ENCODE measurements at regions not wholly inside any gene's neighbourhood (a gene's known extent, or its start where the extent isn't known, plus 50 kb on each side); places are given as distances from the start of the nearest gene placed in this dataset.
A peak's percentile ranks its signal among the peaks of the same experiment; 100 is the strongest.

DNA sequence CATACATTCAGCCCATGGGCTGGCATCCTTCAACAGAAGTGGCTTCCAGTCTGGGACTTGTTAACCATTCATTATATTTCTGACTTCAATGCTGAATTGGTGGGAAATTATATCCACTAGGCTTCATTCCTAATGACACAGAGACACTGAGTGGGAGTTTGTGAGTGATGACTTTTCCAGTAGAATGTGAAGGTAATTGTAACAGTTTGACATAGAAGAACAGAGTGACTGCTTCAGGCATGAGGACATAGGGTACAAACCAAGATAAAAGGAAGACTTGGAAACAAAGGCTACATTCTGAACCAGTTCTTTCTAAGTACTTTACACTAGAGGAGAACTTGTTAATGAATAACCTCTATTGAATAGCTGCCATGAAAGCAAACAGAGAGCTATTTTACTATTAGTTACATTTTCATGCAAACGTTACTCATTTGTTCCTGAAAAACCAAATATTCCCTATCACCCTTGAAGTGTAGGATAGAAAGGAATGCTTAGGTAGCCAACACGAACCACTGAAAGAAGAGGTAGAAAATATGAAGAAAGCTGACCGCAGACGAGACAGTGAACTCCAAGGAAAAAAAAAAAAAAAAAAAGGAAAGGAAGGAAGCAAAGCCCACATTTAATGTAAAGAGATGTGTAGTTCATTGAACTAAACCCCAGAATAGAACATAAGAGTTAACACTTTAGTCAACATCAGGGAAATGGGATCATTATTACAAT, 237.0 kb upstream of the SEMA3C start (continued):
- no peak for TF ChIP-seq SETDB1 (CRISPR knock-in tag; IDR thresholded peaks at IDR 0.05; ENCODE audit: borderline replicate concordance)
- no peak for TF ChIP-seq CAMTA2 (CRISPR knock-in tag; IDR thresholded peaks at IDR 0.05; ENCODE audit: borderline replicate concordance)
- no peak for TF ChIP-seq HNRNPH1 (optimal IDR thresholded peaks at IDR 0.05; ENCODE audit: low read depth, low read length)
- TF ChIP-seq, protein P1, sequence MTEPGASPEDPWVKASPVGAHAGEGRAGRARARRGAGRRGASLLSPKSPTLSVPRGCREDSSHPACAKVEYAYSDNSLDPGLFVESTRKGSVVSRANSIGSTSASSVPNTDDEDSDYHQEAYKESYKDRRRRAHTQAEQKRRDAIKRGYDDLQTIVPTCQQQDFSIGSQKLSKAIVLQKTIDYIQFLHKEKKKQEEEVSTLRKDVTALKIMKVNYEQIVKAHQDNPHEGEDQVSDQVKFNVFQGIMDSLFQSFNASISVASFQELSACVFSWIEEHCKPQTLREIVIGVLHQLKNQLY (CRISPR knock-in tag; IDR thresholded peaks at IDR 0.05), result 0 out of 2 replicates have a peak, but pooled peaks have one; percentile 26
- no peak for TF ChIP-seq ZNF660 (CRISPR knock-in tag; IDR thresholded peaks at IDR 0.05; ENCODE audit: borderline replicate concordance, low read depth)
- TF ChIP-seq, protein P2, sequence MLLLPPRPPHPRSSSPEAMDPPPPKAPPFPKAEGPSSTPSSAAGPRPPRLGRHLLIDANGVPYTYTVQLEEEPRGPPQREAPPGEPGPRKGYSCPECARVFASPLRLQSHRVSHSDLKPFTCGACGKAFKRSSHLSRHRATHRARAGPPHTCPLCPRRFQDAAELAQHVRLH (CRISPR knock-in tag; IDR thresholded peaks at IDR 0.05; ENCODE audit: borderline replicate concordance, low read depth), result no peak
- peak; percentile 57; the same call in 1 of the 2 replicates for TF ChIP-seq ZNF331 (CRISPR knock-in tag; IDR thresholded peaks at IDR 0.05)
- TF ChIP-seq HOXA5 (CRISPR knock-in tag; IDR thresholded peaks at IDR 0.05), result peak; percentile 37; the same call in 1 of the 2 replicates
- TF ChIP-seq, protein P3, sequence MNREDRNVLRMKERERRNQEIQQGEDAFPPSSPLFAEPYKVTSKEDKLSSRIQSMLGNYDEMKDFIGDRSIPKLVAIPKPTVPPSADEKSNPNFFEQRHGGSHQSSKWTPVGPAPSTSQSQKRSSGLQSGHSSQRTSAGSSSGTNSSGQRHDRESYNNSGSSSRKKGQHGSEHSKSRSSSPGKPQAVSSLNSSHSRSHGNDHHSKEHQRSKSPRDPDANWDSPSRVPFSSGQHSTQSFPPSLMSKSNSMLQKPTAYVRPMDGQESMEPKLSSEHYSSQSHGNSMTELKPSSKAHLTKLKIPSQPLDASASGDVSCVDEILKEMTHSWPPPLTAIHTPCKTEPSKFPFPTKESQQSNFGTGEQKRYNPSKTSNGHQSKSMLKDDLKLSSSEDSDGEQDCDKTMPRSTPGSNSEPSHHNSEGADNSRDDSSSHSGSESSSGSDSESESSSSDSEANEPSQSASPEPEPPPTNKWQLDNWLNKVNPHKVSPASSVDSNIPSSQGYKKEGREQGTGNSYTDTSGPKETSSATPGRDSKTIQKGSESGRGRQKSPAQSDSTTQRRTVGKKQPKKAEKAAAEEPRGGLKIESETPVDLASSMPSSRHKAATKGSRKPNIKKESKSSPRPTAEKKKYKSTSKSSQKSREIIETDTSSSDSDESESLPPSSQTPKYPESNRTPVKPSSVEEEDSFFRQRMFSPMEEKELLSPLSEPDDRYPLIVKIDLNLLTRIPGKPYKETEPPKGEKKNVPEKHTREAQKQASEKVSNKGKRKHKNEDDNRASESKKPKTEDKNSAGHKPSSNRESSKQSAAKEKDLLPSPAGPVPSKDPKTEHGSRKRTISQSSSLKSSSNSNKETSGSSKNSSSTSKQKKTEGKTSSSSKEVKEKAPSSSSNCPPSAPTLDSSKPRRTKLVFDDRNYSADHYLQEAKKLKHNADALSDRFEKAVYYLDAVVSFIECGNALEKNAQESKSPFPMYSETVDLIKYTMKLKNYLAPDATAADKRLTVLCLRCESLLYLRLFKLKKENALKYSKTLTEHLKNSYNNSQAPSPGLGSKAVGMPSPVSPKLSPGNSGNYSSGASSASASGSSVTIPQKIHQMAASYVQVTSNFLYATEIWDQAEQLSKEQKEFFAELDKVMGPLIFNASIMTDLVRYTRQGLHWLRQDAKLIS (CRISPR knock-in tag; IDR thresholded peaks at IDR 0.05), result no peak
- TF ChIP-seq, protein P4, sequence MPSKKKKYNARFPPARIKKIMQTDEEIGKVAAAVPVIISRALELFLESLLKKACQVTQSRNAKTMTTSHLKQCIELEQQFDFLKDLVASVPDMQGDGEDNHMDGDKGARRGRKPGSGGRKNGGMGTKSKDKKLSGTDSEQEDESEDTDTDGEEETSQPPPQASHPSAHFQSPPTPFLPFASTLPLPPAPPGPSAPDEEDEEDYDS (CRISPR knock-in tag; IDR thresholded peaks at IDR 0.05), result peak; percentile 27; the same call in 1 of the 2 replicates
- TF ChIP-seq ASH2L (IDR thresholded peaks at IDR 0.05; ENCODE audit: insufficient read length, low read depth, low read length), result peak; percentile 63
- no peak for TF ChIP-seq CC2D1A (CRISPR knock-in tag; IDR thresholded peaks at IDR 0.05)
- no peak for TF ChIP-seq MAFG (CRISPR knock-in tag; IDR thresholded peaks at IDR 0.05)
- TF ChIP-seq RBFOX2 (IDR thresholded peaks at IDR 0.05; ENCODE audit: low read depth, low read length), result no peak
- TF ChIP-seq, protein P5, sequence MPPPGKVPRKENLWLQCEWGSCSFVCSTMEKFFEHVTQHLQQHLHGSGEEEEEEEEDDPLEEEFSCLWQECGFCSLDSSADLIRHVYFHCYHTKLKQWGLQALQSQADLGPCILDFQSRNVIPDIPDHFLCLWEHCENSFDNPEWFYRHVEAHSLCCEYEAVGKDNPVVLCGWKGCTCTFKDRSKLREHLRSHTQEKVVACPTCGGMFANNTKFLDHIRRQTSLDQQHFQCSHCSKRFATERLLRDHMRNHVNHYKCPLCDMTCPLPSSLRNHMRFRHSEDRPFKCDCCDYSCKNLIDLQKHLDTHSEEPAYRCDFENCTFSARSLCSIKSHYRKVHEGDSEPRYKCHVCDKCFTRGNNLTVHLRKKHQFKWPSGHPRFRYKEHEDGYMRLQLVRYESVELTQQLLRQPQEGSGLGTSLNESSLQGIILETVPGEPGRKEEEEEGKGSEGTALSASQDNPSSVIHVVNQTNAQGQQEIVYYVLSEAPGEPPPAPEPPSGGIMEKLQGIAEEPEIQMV (CRISPR knock-in tag; IDR thresholded peaks at IDR 0.05; ENCODE audit: low read depth), result no peak
- TF ChIP-seq, protein P6, sequence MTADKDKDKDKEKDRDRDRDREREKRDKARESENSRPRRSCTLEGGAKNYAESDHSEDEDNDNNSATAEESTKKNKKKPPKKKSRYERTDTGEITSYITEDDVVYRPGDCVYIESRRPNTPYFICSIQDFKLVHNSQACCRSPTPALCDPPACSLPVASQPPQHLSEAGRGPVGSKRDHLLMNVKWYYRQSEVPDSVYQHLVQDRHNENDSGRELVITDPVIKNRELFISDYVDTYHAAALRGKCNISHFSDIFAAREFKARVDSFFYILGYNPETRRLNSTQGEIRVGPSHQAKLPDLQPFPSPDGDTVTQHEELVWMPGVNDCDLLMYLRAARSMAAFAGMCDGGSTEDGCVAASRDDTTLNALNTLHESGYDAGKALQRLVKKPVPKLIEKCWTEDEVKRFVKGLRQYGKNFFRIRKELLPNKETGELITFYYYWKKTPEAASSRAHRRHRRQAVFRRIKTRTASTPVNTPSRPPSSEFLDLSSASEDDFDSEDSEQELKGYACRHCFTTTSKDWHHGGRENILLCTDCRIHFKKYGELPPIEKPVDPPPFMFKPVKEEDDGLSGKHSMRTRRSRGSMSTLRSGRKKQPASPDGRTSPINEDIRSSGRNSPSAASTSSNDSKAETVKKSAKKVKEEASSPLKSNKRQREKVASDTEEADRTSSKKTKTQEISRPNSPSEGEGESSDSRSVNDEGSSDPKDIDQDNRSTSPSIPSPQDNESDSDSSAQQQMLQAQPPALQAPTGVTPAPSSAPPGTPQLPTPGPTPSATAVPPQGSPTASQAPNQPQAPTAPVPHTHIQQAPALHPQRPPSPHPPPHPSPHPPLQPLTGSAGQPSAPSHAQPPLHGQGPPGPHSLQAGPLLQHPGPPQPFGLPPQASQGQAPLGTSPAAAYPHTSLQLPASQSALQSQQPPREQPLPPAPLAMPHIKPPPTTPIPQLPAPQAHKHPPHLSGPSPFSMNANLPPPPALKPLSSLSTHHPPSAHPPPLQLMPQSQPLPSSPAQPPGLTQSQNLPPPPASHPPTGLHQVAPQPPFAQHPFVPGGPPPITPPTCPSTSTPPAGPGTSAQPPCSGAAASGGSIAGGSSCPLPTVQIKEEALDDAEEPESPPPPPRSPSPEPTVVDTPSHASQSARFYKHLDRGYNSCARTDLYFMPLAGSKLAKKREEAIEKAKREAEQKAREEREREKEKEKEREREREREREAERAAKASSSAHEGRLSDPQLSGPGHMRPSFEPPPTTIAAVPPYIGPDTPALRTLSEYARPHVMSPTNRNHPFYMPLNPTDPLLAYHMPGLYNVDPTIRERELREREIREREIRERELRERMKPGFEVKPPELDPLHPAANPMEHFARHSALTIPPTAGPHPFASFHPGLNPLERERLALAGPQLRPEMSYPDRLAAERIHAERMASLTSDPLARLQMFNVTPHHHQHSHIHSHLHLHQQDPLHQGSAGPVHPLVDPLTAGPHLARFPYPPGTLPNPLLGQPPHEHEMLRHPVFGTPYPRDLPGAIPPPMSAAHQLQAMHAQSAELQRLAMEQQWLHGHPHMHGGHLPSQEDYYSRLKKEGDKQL (CRISPR knock-in tag; IDR thresholded peaks at IDR 0.05; ENCODE audit: low read depth), result peak; percentile 71; the same call in 1 of the 2 replicates

All from HepG2 (cell line).